SK-N-SH (cell line): ENCODE measurements at regions not wholly inside any gene's neighbourhood (a gene's known extent, or its start where the extent isn't known, plus 50 kb on each side); places are given as distances from the start of the nearest gene placed in this dataset.

Source experiments
- CTCF ChIA-PET: fragments of 300-600, 350-600 bp; formaldehyde crosslinking; extraction: SDS; loops from one replicate; lab custom pipeline; 2021; lab: Yijun Ruan, JAX
- POLR2A ChIA-PET: fragments of 350-600 bp; sonication (Branson Sonifier 250); formaldehyde crosslinking; extraction: SDS; loops from one replicate; lab custom pipeline; 2020; ENCODE audit warnings: antibody characterized with exemption, inconsistent platforms; lab: Yijun Ruan, JAX
- DNase-seq: peaks from one replicate; pipeline ENCODE4 v3.0.0; 2012
- H2AFZ ChIP-seq: fragments of 200-600 bp; sonication (generic); 2 replicates; pipeline ENCODE4 v1.8.1; 2016; ENCODE audit warnings: antibody characterized with exemption, mild to moderate bottlenecking, low read depth
- H3F3A ChIP-seq: fragments of 200-600 bp; sonication (generic); replicated peaks from 2 replicates; pipeline ENCODE3; 2016; ENCODE audit warnings: antibody characterized with exemption, mild to moderate bottlenecking; ENCODE audit not compliant: insufficient read depth
- H3K27ac ChIP-seq, 2 experiments: fragments of 200-500 bp in 1 of 2; fragments of 200-600 bp in 1 of 2; sonication (Bioruptor generic) in 1 of 2; sonication (generic), shearing (Covaris generic) in 1 of 2; 2 replicates each; pipeline versions ENCODE4 v1.5.1 to v1.6.1; 2014 to 2016; ENCODE audit warnings: low read depth in 2 of 2, inconsistent platforms in 1 of 2, low read length in 1 of 2, mild to moderate bottlenecking in 1 of 2, mixed read lengths in 1 of 2
- H3K27me3 ChIP-seq: fragments of 200-600 bp; sonication (generic), shearing (Covaris generic); 2 replicates; pipeline ENCODE4 v1.6.1; 2016; ENCODE audit warnings: mixed run types; ENCODE audit not compliant: insufficient read depth
- H3K36me3 ChIP-seq, 2 experiments: fragments of 200-500 bp in 1 of 2; fragments of 200-600 bp in 1 of 2; sonication (Bioruptor generic) in 1 of 2; sonication (generic) in 1 of 2; replicated peaks in 1 of 2; 2 replicates each; pipeline versions ENCODE3 to v1.5.1; 2014 to 2016; ENCODE audit warnings: low read length in 1 of 2, mild to moderate bottlenecking in 1 of 2; ENCODE audit not compliant: insufficient read depth in 2 of 2, control insufficient read depth in 1 of 2
- H3K4me1 ChIP-seq, 2 experiments: fragments of 200-500 bp in 1 of 2; fragments of 200-600 bp in 1 of 2; sonication (Bioruptor generic) in 1 of 2; sonication (generic), shearing (Covaris generic) in 1 of 2; 2 replicates each; pipeline versions ENCODE4 v1.5.1 to v1.6.1; 2014 to 2016; ENCODE audit warnings: low read depth in 1 of 2, low read length in 1 of 2, mixed run types in 1 of 2; ENCODE audit not compliant: insufficient read depth in 2 of 2, control insufficient read depth in 1 of 2
- H3K4me2 ChIP-seq: fragments of 200-600 bp; sonication (generic), shearing (Covaris generic); 2 replicates; pipeline ENCODE4 v1.6.1; 2017; ENCODE audit warnings: mixed run types
- H3K4me3 ChIP-seq, 2 experiments: fragments of 200-500 bp in 1 of 2; fragments of 200-600 bp in 1 of 2; sonication (Bioruptor generic) in 1 of 2; sonication (generic), shearing (Covaris generic) in 1 of 2; 2 replicates each; pipeline versions ENCODE4 v1.5.1 to v1.8.1; 2014 to 2016; ENCODE audit warnings: low read depth in 2 of 2, inconsistent platforms in 1 of 2, low read length in 1 of 2, mild to moderate bottlenecking in 1 of 2, mixed read lengths in 1 of 2, moderate library complexity in 1 of 2
- H3K79me2 ChIP-seq: fragments of 200-600 bp; sonication (generic); 2 replicates; pipeline ENCODE4 v1.8.1; 2017; ENCODE audit warnings: mild to moderate bottlenecking; ENCODE audit not compliant: insufficient read depth
- H3K9ac ChIP-seq: fragments of 200-600 bp; sonication (generic); 2 replicates; pipeline ENCODE4 v1.6.1; 2017; ENCODE audit warnings: mixed run types
- H3K9me2 ChIP-seq: fragments of 200-600 bp; sonication (generic); 2 replicates; pipeline ENCODE4 v1.6.1; 2017; ENCODE audit warnings: mixed run types
- H3K9me3 ChIP-seq: fragments of 200-600 bp; sonication (generic); 2 replicates; pipeline ENCODE4 v1.6.1; 2017; ENCODE audit warnings: mixed run types, mild to moderate bottlenecking, moderate library complexity
- H4K20me1 ChIP-seq: fragments of 200-600 bp; sonication (generic); 2 replicates; pipeline ENCODE4 v1.6.1; 2017; ENCODE audit warnings: mild to moderate bottlenecking, mixed run types; ENCODE audit not compliant: insufficient read depth
- CHD2 ChIP-seq: fragments of 150-350 bp; IDR thresholded peaks from 2 replicates; pipeline ENCODE4 v1.6.1; 2018; ENCODE audit warnings: low read length; ENCODE audit not compliant: partially characterized antibody
- CTCF ChIP-seq: fragments of 200-600 bp; sonication (generic); IDR thresholded peaks from 2 replicates; pipeline ENCODE4 v1.6.1; 2017; ENCODE audit warnings: antibody characterized with exemption, mild to moderate bottlenecking, moderate library complexity
- EP300 ChIP-seq, 2 experiments: IDR thresholded peaks; 2 replicates each; pipeline versions ENCODE4 v1.4.0 to v1.6.1; 2012; ENCODE audit warnings: borderline replicate concordance in 1 of 2, low read depth in 1 of 2, low read length in 1 of 2
- FOSL2 ChIP-seq: IDR thresholded peaks from 2 replicates; pipeline ENCODE4 v1.4.0; 2012; ENCODE audit warnings: low read depth, mild to moderate bottlenecking, moderate library complexity, borderline replicate concordance
- FOXM1 ChIP-seq: IDR thresholded peaks from 2 replicates; pipeline ENCODE4 v1.4.0; 2012; ENCODE audit warnings: low read depth, mild to moderate bottlenecking
- MEF2A ChIP-seq: IDR thresholded peaks from 2 replicates; pipeline ENCODE4 v1.4.0; 2012; ENCODE audit warnings: low read depth, borderline replicate concordance
- MXI1 ChIP-seq: IDR thresholded peaks from 2 replicates; pipeline ENCODE4 v1.6.1; 2012; ENCODE audit warnings: mild to moderate bottlenecking, low read depth, low read length, improper control_type of control experiment
- POLR2AphosphoS5 ChIP-seq: IDR thresholded peaks from 2 replicates; pipeline ENCODE4 v1.6.1; 2012; ENCODE audit warnings: low read depth, low read length
- RFX5 ChIP-seq: IDR thresholded peaks from 2 replicates; pipeline ENCODE4 v1.6.1; 2012; ENCODE audit warnings: mild to moderate bottlenecking, improper control_type of control experiment, low read length
- RXRA ChIP-seq: IDR thresholded peaks from 2 replicates; pipeline ENCODE4 v1.4.0; 2012; ENCODE audit warnings: low read depth, mild to moderate bottlenecking, borderline replicate concordance
- SIN3A ChIP-seq: IDR thresholded peaks from 2 replicates; pipeline ENCODE4 v1.6.1; 2012; ENCODE audit warnings: low read depth, mild to moderate bottlenecking, low read length, moderate library complexity, borderline replicate concordance
- SMC3 ChIP-seq: IDR thresholded peaks from 2 replicates; pipeline ENCODE4 v1.6.1; 2012; ENCODE audit warnings: low read depth, low read length, improper control_type of control experiment
- USF1 ChIP-seq: IDR thresholded peaks from 2 replicates; pipeline ENCODE4 v1.4.0; 2012; ENCODE audit warnings: low read depth, borderline replicate concordance
- YY1 ChIP-seq: IDR thresholded peaks from 2 replicates; pipeline ENCODE4 v1.4.0; 2012; ENCODE audit warnings: low read depth, mild to moderate bottlenecking
- WGBS: methylation state at CpG from one replicate; pipeline ENCODE4 v1.1.6; 2017; ENCODE audit warnings: low lambda C conversion rate; 5-methylcytosine and 5-hydroxymethylcytosine counted together
- TF ChIP-seq, protein P1 (sequence below): fragments of 150-350 bp; IDR thresholded peaks from 2 replicates; pipeline ENCODE4 v1.6.1; 2017; ENCODE audit warnings: antibody characterized with exemption, low read length, low read depth, borderline replicate concordance
- TF ChIP-seq, protein P2 (sequence below): IDR thresholded peaks from 2 replicates; pipeline ENCODE4 v1.4.0; 2012; ENCODE audit warnings: low read depth

DNA sequence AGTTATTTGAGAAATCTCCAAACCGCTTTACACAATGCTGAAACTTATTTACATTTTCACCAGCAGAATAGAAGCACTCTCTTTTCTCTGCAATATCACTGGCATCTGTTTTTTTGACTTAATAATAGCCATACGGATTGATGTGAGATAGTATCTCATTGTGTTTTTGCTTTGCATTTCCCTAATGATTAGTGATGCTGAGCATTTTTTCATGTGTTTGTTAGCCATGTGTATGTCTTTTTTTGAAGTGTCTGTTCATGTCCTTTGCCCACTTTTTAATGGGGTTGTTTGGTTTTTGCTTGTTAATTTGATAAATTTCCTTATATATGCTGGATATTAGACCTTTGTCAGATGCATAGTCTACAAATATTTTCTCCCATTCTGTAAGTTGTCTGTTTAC, 73.6 kb downstream of the FBXO5 start:
- no peaks in the 10 kb centered on the region for H3K27me3 ChIP-seq
- no peak for DNase-seq
- 18% methylated on average over 2 of the region's 2 CpGs for WGBS
- no peak overlapping the region for H3K4me2 ChIP-seq
- no peaks in the 10 kb centered on the region for H3F3A ChIP-seq
- H3K79me2 ChIP-seq, result no peaks in the 10 kb centered on the region
- H3K9me2 ChIP-seq, result no peaks in the 10 kb centered on the region
- no peaks in the 10 kb centered on the region for H3K36me3 ChIP-seq
- no peak overlapping the region for H2AFZ ChIP-seq
- TF ChIP-seq SIN3A, result no peak
- TF ChIP-seq, protein P1, sequence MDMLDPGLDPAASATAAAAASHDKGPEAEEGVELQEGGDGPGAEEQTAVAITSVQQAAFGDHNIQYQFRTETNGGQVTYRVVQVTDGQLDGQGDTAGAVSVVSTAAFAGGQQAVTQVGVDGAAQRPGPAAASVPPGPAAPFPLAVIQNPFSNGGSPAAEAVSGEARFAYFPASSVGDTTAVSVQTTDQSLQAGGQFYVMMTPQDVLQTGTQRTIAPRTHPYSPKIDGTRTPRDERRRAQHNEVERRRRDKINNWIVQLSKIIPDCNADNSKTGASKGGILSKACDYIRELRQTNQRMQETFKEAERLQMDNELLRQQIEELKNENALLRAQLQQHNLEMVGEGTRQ, result no peak
- no peak overlapping the region for H3K9ac ChIP-seq
- ChIA-PET CTCF (interaction anchor here (0.8 to 2.7 kb wide), 2 partner anchors 11 to 12 kb away, joined by 3 to 13 read pairs; no protein-coding TSS in a partner anchor), POLR2A (no interaction called here)
- H3K4me1 ChIP-seq, result no peaks in the 10 kb centered on the region
- no peak overlapping the region for H3K27ac ChIP-seq
- no peaks in the 10 kb centered on the region for H3K9me3 ChIP-seq
- no peaks in the 10 kb centered on the region for H4K20me1 ChIP-seq
- H3K4me3 ChIP-seq, result no peak overlapping the region

- Histone ChIP-seq H3K36me3 (no peaks in the 10 kb centered on the region), H3K27ac (no peak overlapping the region), H3K4me3 (no peak overlapping the region), H3K9ac (no peak overlapping the region), H3K9me3 (no peaks in the 10 kb centered on the region), H3F3A (no peaks in the 10 kb centered on the region), H3K4me2 (no peak overlapping the region), H3K79me2 (no peaks in the 10 kb centered on the region), H4K20me1 (no peaks in the 10 kb centered on the region), H2AFZ (no peak overlapping the region), H3K4me1 (no peaks in the 10 kb centered on the region), H3K27me3 (no peaks in the 10 kb centered on the region), H3K9me2 (no peaks in the 10 kb centered on the region)
- WGBS, result 26% methylated on average over 1 of the region's 1 CpG
- ChIA-PET POLR2A (no interaction called here), CTCF (interaction anchor here (1.5 kb wide), 1 partner anchor 18 kb away, joined by 7 read pairs; no protein-coding TSS in a partner anchor)
- no peak for TF ChIP-seq SMC3
- TF ChIP-seq, protein P2, sequence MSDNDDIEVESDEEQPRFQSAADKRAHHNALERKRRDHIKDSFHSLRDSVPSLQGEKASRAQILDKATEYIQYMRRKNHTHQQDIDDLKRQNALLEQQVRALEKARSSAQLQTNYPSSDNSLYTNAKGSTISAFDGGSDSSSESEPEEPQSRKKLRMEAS, result no peak
- TF ChIP-seq POLR2AphosphoS5, result no peak
- TF ChIP-seq USF1, result no peak
- no peak for TF ChIP-seq RFX5
- no peak for DNase-seq
Observed at GRCh38 chr6:152916035-152916434, 66.8 kb downstream of the FBXO5 start.

DNA sequence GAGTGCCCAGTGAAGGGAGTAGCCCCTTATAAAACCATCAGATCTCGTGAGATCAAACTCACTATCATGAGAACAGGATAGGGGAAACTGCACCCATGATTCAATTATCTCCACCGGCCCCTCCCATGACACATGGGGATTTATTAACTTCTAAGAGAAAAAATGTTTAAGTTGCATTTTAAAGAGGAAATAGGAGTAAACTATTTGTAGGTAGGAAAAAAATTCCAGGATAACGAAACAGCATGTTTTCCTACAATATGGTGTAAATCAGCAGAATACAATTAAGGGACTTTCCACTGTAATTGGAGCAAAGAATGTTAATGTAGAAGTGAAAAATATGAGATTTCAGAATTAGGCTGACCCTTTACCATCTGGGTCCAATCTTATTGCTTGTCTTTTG, 63.9 kb downstream of the FBXO5 start:
- H3K9me3 ChIP-seq, result no peaks in the 10 kb centered on the region
- no peaks in the 10 kb centered on the region for H3K79me2 ChIP-seq
- no peaks in the 10 kb centered on the region for H3K4me1 ChIP-seq
- H3K27me3 ChIP-seq, result no peaks in the 10 kb centered on the region
- 53% methylated on average over 3 of the region's 3 CpGs for WGBS
- H3F3A ChIP-seq, result no peaks in the 10 kb centered on the region
- CTCF ChIA-PET, result no interaction called here
- H2AFZ ChIP-seq, result no peak overlapping the region
- H4K20me1 ChIP-seq, result no peaks in the 10 kb centered on the region
- TF ChIP-seq RFX5, result no peak
- TF ChIP-seq RXRA, result no peak
- no peak for TF ChIP-seq CTCF
- no peak for TF ChIP-seq FOSL2
- TF ChIP-seq EP300 (IDR thresholded peaks at IDR 0.05; ENCODE audit: borderline replicate concordance in 1 of 2, low read depth in 1 of 2, low read length in 1 of 2), result no peak
- no peak for TF ChIP-seq YY1
- no peak for TF ChIP-seq FOXM1
- TF ChIP-seq MXI1, result no peak
- TF ChIP-seq, protein P2, result no peak
- TF ChIP-seq CHD2, result no peak
- no peak for TF ChIP-seq SIN3A
- TF ChIP-seq, protein P1, result no peak
- TF ChIP-seq MEF2A, result no peak
- TF ChIP-seq POLR2AphosphoS5, result no peak
- H3K9ac ChIP-seq, result no peak overlapping the region
- H3K9me2 ChIP-seq, result no peaks in the 10 kb centered on the region
- H3K4me2 ChIP-seq, result no peak overlapping the region
- no peak for DNase-seq
- H3K27ac ChIP-seq, result no peak overlapping the region
- POLR2A ChIA-PET, result no interaction called here
- no peak overlapping the region for H3K4me3 ChIP-seq
- no peaks in the 10 kb centered on the region for H3K36me3 ChIP-seq
